ENCODE measurements at regions not wholly inside any gene's neighbourhood (a gene's known extent, or its start where the extent isn't known, plus 50 kb on each side); places are given as distances from the start of the nearest gene placed in this dataset.

GRCh38 chr21:9756677-9757076 is 764.7 kb upstream of the TPTE start:
- TF ChIP-seq CTCF (IDR thresholded peaks at IDR 0.05): no peak

- no peak for TF ChIP-seq CTCF (IDR thresholded peaks at IDR 0.05)
These were observed 763.2 kb upstream of the TPTE start for GRCh38 chr21:9758141-9758540.

- no peak for TF ChIP-seq CTCF (IDR thresholded peaks at IDR 0.05)
These were observed 762.5 kb upstream of the TPTE start for GRCh38 chr21:9758888-9759287.

- TF ChIP-seq CTCF (IDR thresholded peaks at IDR 0.05): no peak
These were observed 761.4 kb upstream of the TPTE start for GRCh38 chr21:9759972-9760371.

GRCh38 chr21:9760398-9761074 is 760.8 kb upstream of the TPTE start:
- TF ChIP-seq CTCF (IDR thresholded peaks at IDR 0.05): no peak

- no peak for TF ChIP-seq CTCF (IDR thresholded peaks at IDR 0.05)
These were observed 758.1 kb upstream of the TPTE start for GRCh38 chr21:9763306-9763705.

GRCh38 chr21:9763807-9764206 is 757.6 kb upstream of the TPTE start:
- TF ChIP-seq CTCF (IDR thresholded peaks at IDR 0.05): no peak

Measured in LNCAP (cell line).